ENCODE measurements at regions not wholly inside any gene's neighbourhood (a gene's known extent, or its start where the extent isn't known, plus 50 kb on each side); places are given as distances from the start of the nearest gene placed in this dataset.

- TF ChIP-seq USF1 (IDR thresholded peaks at IDR 0.05) (no peak), TEAD4 (IDR thresholded peaks at IDR 0.05) (no peak), REST (IDR thresholded peaks at IDR 0.05; ENCODE audit: low read depth) (no peak), TCF12 (IDR thresholded peaks at IDR 0.05; ENCODE audit: low read depth) (no peak), TAF1 (IDR thresholded peaks at IDR 0.05; ENCODE audit: low read depth) (no peak), CEBPB (IDR thresholded peaks at IDR 0.05) (no peak), CREB1 (IDR thresholded peaks at IDR 0.05; ENCODE audit: low read depth) (no peak), ZBTB7A (IDR thresholded peaks at IDR 0.05; ENCODE audit: low read depth) (no peak), EGR1 (IDR thresholded peaks at IDR 0.05) (no peak), FOXM1 (IDR thresholded peaks at IDR 0.05; ENCODE audit: borderline replicate concordance, low read depth) (no peak), NFIC (IDR thresholded peaks at IDR 0.05) (no peak), EP300 (IDR thresholded peaks at IDR 0.05; ENCODE audit: borderline replicate concordance) (no peak), MAX (IDR thresholded peaks at IDR 0.05) (no peak), YY1 (IDR thresholded peaks at IDR 0.05; ENCODE audit: low read depth) (no peak), RAD21 (IDR thresholded peaks at IDR 0.05; ENCODE audit: low read depth) (no peak)
Observed at GRCh38 chr1:4303303-4303702, 351.1 kb upstream of the AJAP1 start.

- TF ChIP-seq EGR1 (IDR thresholded peaks at IDR 0.05), result no peak
- no peak for TF ChIP-seq CEBPB (IDR thresholded peaks at IDR 0.05)
- no peak for TF ChIP-seq MAX (IDR thresholded peaks at IDR 0.05)
- TF ChIP-seq FOXM1 (IDR thresholded peaks at IDR 0.05; ENCODE audit: borderline replicate concordance, low read depth), result no peak
- no peak for TF ChIP-seq NFIC (IDR thresholded peaks at IDR 0.05)
- no peak for TF ChIP-seq ZBTB7A (IDR thresholded peaks at IDR 0.05; ENCODE audit: low read depth)
- TF ChIP-seq TCF12 (IDR thresholded peaks at IDR 0.05; ENCODE audit: low read depth), result no peak
Observed at GRCh38 chr1:4305526-4306301, 348.7 kb upstream of the AJAP1 start.

GRCh38 chr1:4306559-4307467 lies 347.6 kb upstream of the AJAP1 start:
- TF ChIP-seq MAX (IDR thresholded peaks at IDR 0.05) (no peak), USF1 (IDR thresholded peaks at IDR 0.05) (no peak), EGR1 (IDR thresholded peaks at IDR 0.05) (no peak)

- no peak for TF ChIP-seq ZBTB7A (IDR thresholded peaks at IDR 0.05; ENCODE audit: low read depth)
- TF ChIP-seq NFIC (IDR thresholded peaks at IDR 0.05), result no peak
- TF ChIP-seq TEAD4 (IDR thresholded peaks at IDR 0.05), result no peak
- TF ChIP-seq TCF12 (IDR thresholded peaks at IDR 0.05; ENCODE audit: low read depth), result no peak
- no peak for TF ChIP-seq CREB1 (IDR thresholded peaks at IDR 0.05; ENCODE audit: low read depth)
- TF ChIP-seq EP300 (IDR thresholded peaks at IDR 0.05; ENCODE audit: borderline replicate concordance), result no peak
- TF ChIP-seq REST (IDR thresholded peaks at IDR 0.05; ENCODE audit: low read depth), result no peak
- TF ChIP-seq USF1 (IDR thresholded peaks at IDR 0.05), result no peak
- no peak for TF ChIP-seq EGR1 (IDR thresholded peaks at IDR 0.05)
- no peak for TF ChIP-seq RAD21 (IDR thresholded peaks at IDR 0.05; ENCODE audit: low read depth)
Observed at GRCh38 chr1:4307468-4307845, 347.0 kb upstream of the AJAP1 start.

All from Ishikawa (cell line).